ENCODE measurements at regions not wholly inside any gene's neighbourhood (a gene's known extent, or its start where the extent isn't known, plus 50 kb on each side); places are given as distances from the start of the nearest gene placed in this dataset.

GRCh38 chr17:63102034-63102433 lies 136.0 kb downstream of the TANC2 start:
- no peak for TF ChIP-seq EZH2 (IDR thresholded peaks at IDR 0.05)
- no peak for TF ChIP-seq POLR2AphosphoS5 (IDR thresholded peaks at IDR 0.05; ENCODE audit: borderline replicate concordance, low read depth, low read length)
